ENCODE measurements at regions not wholly inside any gene's neighbourhood (a gene's known extent, or its start where the extent isn't known, plus 50 kb on each side); places are given as distances from the start of the nearest gene placed in this dataset.

- H3K36me3 Mint-ChIP-seq (ENCODE audit: low read depth), result no peaks in the 10 kb centered on the region
- H3K27ac Mint-ChIP-seq, result no peak overlapping the region
- no peaks in the 10 kb centered on the region for H3K4me1 Mint-ChIP-seq (ENCODE audit: low read depth)
- no peaks in the 10 kb centered on the region for H3K9me3 Mint-ChIP-seq
- no peak for DNase-seq
- peaks cover 33% of the 10 kb centered on the region for H3K27me3 Mint-ChIP-seq
- H3K4me3 Mint-ChIP-seq, result no peak overlapping the region
Observed at GRCh38 chr6:17047889-17048288, 54.0 kb upstream of the STMND1 start.

DNA sequence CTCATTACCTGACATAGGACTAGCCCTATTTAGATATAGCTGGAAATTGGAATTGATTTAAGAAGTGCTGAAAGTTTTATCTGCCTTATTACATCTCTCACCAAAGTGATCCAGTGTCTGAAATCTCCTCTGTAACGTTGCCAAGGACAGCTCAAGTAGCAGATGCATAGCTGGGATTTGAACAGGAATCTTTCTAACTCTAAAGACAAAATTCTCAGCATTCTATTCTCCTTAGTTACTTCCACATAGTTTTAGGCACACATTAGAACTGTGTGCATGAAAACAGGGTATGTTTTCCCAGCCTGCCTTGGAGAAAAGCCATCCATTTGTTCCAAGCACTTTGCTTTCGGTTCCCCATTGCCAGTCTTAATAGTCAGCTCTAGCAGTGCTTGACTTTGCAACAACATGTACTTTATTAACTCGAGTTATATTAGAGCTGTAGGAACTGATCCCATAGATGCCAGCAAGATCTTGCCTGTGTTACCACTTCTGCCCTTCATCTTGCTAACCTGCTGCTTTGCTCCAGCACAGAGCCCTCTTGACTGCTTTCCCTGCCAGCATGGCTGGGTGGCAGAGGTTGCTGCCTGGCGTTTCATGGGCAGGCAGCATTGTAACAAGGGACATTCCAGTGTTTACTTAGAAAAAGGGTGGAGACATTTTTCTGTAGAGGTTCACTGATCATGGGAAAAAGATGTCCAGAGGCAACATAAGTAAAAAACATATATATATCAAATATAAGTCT is 56.1 kb upstream of the STMND1 start:
- Mint-ChIP-seq H3K27ac (no peak overlapping the region), H3K9me3 (no peaks in the 10 kb centered on the region), H3K27me3 (peaks cover 42% of the 10 kb centered on the region), H3K4me1 (ENCODE audit: low read depth) (no peaks in the 10 kb centered on the region), H3K4me3 (no peak overlapping the region), H3K36me3 (ENCODE audit: low read depth) (no peaks in the 10 kb centered on the region)
- no peak for DNase-seq

DNA sequence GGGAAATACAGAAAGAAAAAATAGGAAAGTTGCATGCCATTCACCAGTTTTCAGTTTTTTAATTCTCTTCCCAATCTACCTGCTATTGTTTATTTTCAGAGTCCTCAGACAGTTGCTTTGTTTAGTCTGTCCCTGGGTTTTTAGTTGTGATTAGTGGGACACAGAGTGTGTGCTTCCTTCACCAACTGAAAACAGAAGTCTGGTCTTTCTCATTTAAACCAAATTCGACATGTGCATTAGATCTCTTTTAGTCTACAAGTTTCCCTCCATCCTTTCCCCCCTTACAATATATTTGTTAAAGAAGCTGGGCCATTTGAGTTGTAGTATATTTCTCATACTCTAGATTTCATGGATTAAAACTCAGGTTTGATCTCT is 58.7 kb upstream of the STMND1 start:
- peaks cover 50% of the 10 kb centered on the region for H3K27me3 Mint-ChIP-seq
- H3K4me1 Mint-ChIP-seq (ENCODE audit: low read depth), result no peaks in the 10 kb centered on the region
- H3K9me3 Mint-ChIP-seq, result no peaks in the 10 kb centered on the region
- H3K27ac Mint-ChIP-seq, result no peak overlapping the region
- H3K4me3 Mint-ChIP-seq, result no peak overlapping the region
- DNase-seq, result no peak
- H3K36me3 Mint-ChIP-seq (ENCODE audit: low read depth), result no peaks in the 10 kb centered on the region

DNA sequence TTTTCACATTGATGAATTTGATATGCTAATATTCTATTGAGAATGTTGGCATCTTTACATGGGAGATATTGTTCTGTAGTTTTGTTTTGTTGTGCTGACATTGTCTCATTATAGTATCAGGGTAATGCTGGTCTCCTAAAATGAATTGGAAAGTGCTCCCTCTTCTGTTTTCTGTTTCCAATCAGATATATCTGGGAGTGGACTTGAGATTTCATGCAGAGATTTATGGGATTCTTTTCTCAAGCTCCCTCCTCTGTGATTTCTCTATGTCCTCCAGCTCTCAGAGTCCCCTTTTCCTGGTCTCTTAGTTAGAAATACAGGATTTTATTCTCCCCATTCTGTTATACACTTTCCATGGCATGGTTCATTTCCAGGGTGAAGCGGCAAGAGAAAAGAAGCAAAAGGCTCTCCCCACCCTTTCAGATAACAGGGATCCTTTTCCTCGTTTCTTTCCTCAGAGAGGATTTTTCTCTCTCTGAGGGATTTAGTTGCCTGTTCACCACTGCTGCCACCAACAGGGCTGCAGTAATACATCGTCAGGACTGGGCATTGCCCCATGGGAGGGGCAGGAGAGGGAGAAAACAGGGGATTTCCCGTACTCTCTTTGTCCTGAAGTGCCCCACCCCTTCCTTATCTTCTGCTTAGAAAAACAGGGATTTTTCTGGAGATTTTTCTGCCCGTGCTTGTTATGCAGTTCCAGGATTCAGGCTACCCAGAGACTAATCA is 59.3 kb upstream of the STMND1 start:
- H3K4me1 Mint-ChIP-seq (ENCODE audit: low read depth), result no peaks in the 10 kb centered on the region
- H3K27ac Mint-ChIP-seq, result no peak overlapping the region
- no peaks in the 10 kb centered on the region for H3K9me3 Mint-ChIP-seq
- no peaks in the 10 kb centered on the region for H3K36me3 Mint-ChIP-seq (ENCODE audit: low read depth)
- peaks cover 50% of the 10 kb centered on the region for H3K27me3 Mint-ChIP-seq
- H3K4me3 Mint-ChIP-seq, result no peak overlapping the region
- DNase-seq, result no peak

DNA sequence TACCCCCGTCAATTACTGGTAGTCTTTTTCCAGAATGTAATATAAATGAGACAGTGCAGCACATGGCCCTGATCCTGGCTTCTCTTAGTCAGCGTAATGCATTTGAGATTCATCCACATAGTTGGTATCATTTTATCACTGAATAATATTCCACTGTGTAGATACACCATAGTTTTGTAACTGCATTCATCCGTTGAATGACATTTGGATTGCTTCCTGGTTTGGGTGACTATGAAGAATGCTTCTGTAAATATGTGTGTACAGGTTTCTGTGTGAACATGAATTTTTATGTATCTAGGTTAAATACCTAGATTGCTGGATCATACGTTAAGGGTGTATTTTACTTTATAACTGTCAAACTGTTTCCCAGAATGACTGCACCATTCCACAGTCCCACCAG is 62.6 kb upstream of the STMND1 start:
- Mint-ChIP-seq H3K4me3 (no peak overlapping the region), H3K27me3 (peaks cover 34% of the 10 kb centered on the region), H3K9me3 (no peaks in the 10 kb centered on the region), H3K27ac (no peak overlapping the region), H3K4me1 (ENCODE audit: low read depth) (no peaks in the 10 kb centered on the region), H3K36me3 (ENCODE audit: low read depth) (no peaks in the 10 kb centered on the region)
- no peak for DNase-seq

DNA sequence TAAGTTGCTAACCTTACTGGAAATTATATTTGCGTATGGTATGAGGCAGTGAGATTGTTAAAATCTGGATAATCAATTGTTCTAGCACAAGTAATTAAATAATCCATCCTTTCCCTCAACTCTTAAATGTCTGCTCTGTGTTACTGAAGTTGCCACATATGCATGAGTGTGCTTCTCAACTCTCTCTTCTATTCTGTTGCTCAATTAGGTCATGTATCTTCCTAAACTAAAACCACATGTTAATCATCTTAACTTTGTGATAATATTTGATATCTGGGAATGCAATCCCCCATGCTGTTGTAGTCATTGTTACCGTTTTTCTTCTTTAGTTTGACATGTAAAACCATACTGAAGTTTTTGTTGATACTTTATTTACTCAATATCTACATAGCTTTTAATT is 63.5 kb upstream of the STMND1 start:
- Mint-ChIP-seq H3K9me3 (no peaks in the 10 kb centered on the region), H3K4me3 (no peak overlapping the region), H3K27me3 (peaks cover 29% of the 10 kb centered on the region), H3K27ac (no peak overlapping the region), H3K4me1 (ENCODE audit: low read depth) (no peaks in the 10 kb centered on the region), H3K36me3 (ENCODE audit: low read depth) (no peaks in the 10 kb centered on the region)
- DNase-seq, result no peak

- H3K9me3 Mint-ChIP-seq, result no peaks in the 10 kb centered on the region
- H3K36me3 Mint-ChIP-seq (ENCODE audit: low read depth), result no peaks in the 10 kb centered on the region
- no peak overlapping the region for H3K27ac Mint-ChIP-seq
- no peak for DNase-seq
- peaks cover 22% of the 10 kb centered on the region for H3K27me3 Mint-ChIP-seq
- H3K4me1 Mint-ChIP-seq (ENCODE audit: low read depth), result no peaks in the 10 kb centered on the region
- no peak overlapping the region for H3K4me3 Mint-ChIP-seq
Observed at GRCh38 chr6:17036065-17036393, 65.8 kb upstream of the STMND1 start.

DNA sequence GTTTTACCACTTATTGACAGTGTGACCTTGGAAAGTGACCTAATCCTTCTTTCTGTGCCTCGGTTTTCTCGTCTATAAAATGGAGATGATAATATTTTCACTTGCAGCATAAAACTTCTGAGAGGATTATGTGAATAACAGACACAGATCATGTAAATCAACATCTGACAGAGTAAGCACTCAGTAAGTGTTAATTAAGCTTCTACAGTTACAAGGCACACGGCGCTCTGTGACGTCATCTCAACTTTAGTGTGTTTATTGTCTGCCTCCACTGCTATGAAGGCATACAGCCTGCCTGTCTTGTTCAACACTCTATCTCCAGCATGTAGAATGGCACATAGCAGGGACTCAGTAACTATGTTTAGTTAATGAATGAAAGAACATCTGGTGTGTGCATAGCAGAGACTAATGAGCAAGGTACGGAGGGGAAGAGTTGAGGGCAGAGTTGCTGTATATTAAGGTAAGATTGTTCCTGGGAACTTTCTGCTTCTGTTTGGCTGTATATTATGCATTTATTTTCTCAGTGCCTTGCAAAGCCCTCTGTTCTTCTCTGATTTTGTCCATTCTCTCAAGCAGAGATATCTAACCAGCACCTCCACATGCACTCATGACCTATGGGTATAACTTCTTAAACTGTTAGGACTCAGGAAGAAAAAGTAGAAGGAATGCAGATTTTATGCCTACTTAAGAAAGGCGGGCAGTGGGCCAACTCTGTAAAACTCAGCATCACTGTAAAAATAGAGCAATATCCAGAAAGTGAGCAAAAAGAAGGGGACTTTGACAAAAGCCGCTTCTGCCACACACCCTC is 66.4 kb upstream of the STMND1 start:
- Mint-ChIP-seq H3K36me3 (ENCODE audit: low read depth) (no peaks in the 10 kb centered on the region), H3K27me3 (peaks cover 22% of the 10 kb centered on the region), H3K27ac (no peak overlapping the region), H3K9me3 (no peaks in the 10 kb centered on the region), H3K4me3 (no peak overlapping the region), H3K4me1 (ENCODE audit: low read depth) (no peaks in the 10 kb centered on the region)
- no peak for DNase-seq

GRCh38 chr6:17033746-17034145 is 68.1 kb upstream of the STMND1 start:
- Mint-ChIP-seq H3K27me3 (peaks cover 20% of the 10 kb centered on the region), H3K36me3 (ENCODE audit: low read depth) (no peaks in the 10 kb centered on the region), H3K9me3 (no peaks in the 10 kb centered on the region), H3K4me1 (ENCODE audit: low read depth) (no peaks in the 10 kb centered on the region), H3K4me3 (no peak overlapping the region), H3K27ac (no peak overlapping the region)
- no peak for DNase-seq

DNA sequence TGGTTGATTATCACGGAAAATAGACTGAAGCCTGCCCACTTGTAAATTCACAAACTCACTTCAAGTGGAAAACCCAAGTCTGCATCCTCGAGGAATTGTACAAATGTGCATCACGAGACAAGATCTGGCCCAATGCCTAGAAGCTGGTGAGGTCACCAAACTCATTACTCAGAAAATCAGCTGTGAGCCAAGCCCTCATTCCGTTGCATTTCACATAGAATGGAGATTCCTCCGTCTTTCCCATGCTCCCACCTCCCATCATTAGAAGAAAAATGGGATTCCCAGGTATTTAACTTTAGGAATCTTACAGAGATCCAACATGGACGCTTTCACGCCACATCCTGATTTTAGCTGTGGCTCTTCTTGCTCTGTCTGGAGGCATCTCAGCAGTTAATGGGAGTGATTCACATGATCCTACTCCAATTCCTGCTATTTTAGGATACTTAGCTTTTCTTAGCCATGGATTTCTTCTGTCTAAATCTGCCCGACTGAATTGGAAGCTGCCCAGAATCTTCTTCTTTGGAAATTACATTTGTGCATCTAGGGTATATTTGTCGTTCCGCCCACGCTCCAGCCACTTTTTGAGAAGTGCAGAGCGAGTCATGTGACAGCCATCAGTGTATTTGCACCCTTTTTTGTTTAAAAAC is 68.7 kb upstream of the STMND1 start:
- Mint-ChIP-seq H3K4me1 (ENCODE audit: low read depth) (no peaks in the 10 kb centered on the region), H3K27me3 (peaks cover 22% of the 10 kb centered on the region), H3K36me3 (ENCODE audit: low read depth) (no peaks in the 10 kb centered on the region), H3K4me3 (no peak overlapping the region), H3K27ac (no peak overlapping the region), H3K9me3 (no peaks in the 10 kb centered on the region)
- DNase-seq, result no peak

GRCh38 chr6:17032590-17032987 is 69.3 kb upstream of the STMND1 start:
- H3K27ac Mint-ChIP-seq, result no peak overlapping the region
- peaks cover 22% of the 10 kb centered on the region for H3K27me3 Mint-ChIP-seq
- H3K4me1 Mint-ChIP-seq (ENCODE audit: low read depth), result no peaks in the 10 kb centered on the region
- H3K9me3 Mint-ChIP-seq, result no peaks in the 10 kb centered on the region
- DNase-seq, result no peak
- H3K4me3 Mint-ChIP-seq, result no peak overlapping the region
- H3K36me3 Mint-ChIP-seq (ENCODE audit: low read depth), result no peaks in the 10 kb centered on the region

GRCh38 chr6:17031961-17032360 is 69.9 kb upstream of the STMND1 start:
- Mint-ChIP-seq H3K4me3 (no peak overlapping the region), H3K4me1 (ENCODE audit: low read depth) (no peaks in the 10 kb centered on the region), H3K36me3 (ENCODE audit: low read depth) (no peaks in the 10 kb centered on the region), H3K27me3 (peaks cover 22% of the 10 kb centered on the region), H3K27ac (no peak overlapping the region), H3K9me3 (no peaks in the 10 kb centered on the region)
- no peak for DNase-seq

DNA sequence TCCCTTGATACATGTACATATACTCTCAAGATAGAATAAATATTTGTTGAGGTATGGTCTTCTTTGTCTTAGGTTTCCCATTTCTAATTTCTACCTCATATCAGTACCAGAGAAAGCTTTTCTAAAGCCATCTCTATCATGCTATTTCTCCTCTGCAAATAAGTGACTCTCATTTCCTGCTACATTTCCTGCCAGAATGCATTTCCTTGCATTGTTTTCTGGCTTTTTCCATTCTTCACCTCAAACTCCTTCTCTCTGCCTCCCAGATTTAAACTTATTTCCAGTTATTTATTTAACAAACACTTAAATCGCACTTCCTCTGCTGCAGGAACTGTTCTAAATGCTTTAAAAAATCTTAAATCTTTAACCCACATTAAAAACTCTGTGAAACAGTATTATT is 74.4 kb upstream of the STMND1 start:
- Mint-ChIP-seq H3K4me3 (no peak overlapping the region), H3K27ac (no peak overlapping the region), H3K27me3 (peaks cover 11% of the 10 kb centered on the region), H3K9me3 (peaks cover 10% of the 10 kb centered on the region), H3K36me3 (ENCODE audit: low read depth) (no peaks in the 10 kb centered on the region), H3K4me1 (ENCODE audit: low read depth) (no peaks in the 10 kb centered on the region)
- no peak for DNase-seq

DNA sequence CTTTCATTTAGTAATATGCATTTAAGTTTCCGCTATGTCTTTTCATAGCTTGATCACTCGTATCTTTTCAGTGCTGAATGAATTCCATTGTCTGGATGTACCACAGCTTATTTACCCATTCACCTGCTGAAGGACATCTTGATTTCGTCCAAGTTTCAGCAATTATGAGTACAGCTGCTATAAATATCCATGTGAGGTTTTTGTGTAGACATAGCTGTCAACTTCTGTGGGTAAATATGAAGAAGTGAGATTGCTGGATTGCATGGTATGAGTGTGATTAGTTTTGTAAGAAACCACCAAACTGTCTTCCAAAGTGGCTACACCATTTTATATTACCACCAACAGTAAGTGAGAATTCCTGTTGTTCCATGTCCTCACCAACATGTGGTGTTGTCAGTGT is 79.2 kb upstream of the STMND1 start:
- Mint-ChIP-seq H3K27ac (no peak overlapping the region), H3K4me3 (no peak overlapping the region), H3K9me3 (peaks cover 12% of the 10 kb centered on the region), H3K36me3 (ENCODE audit: low read depth) (no peaks in the 10 kb centered on the region), H3K4me1 (ENCODE audit: low read depth) (no peaks in the 10 kb centered on the region), H3K27me3 (peaks cover 28% of the 10 kb centered on the region)
- no peak for DNase-seq

DNA sequence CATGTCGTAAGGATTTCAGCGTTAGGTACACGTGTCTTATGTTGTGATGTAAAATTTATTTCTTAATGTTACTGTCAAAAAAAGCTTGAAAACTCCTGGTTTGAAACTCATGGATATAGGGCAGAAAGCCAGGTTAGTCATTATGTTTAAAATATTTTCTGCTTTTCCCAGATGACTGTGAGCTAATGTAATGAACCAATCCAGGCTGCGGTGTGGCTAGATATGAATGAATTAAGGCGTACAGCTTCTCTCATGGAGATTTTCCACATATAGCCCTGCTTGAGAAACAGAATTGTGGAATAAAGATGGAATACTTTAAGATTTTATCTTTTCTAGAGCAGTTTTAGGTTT is 80.3 kb upstream of the STMND1 start:
- Mint-ChIP-seq H3K4me3 (no peak overlapping the region), H3K4me1 (ENCODE audit: low read depth) (peaks cover 2% of the 10 kb centered on the region), H3K27ac (no peak overlapping the region)

More for the DNA sequence above, 80.3 kb upstream of the STMND1 start:
- Mint-ChIP-seq H3K9me3 (peaks cover 12% of the 10 kb centered on the region), H3K36me3 (ENCODE audit: low read depth) (no peaks in the 10 kb centered on the region), H3K27me3 (peaks cover 37% of the 10 kb centered on the region)
- no peak for DNase-seq

Measured in activated T-cell treated with anti-CD3 and anti-CD28 coated beads, Interleukin-2, amount 50 U/mL, for 24 hours (primary cell).